H9 (cell line): ENCODE measurements at regions not wholly inside any gene's neighbourhood (a gene's known extent, or its start where the extent isn't known, plus 50 kb on each side); places are given as distances from the start of the nearest gene placed in this dataset.

Experiments used
- DNase-seq: peaks from one replicate; pipeline ENCODE4 v3.0.0-alpha.2; 2017
- H2AFZ ChIP-seq: one replicate; pipeline ENCODE4 v1.6.1; 2013; ENCODE audit warnings: mild to moderate bottlenecking, low read length, control low read depth, moderate library complexity
- H2AK5ac ChIP-seq: 2 replicates; pipeline ENCODE4 v1.6.1; 2013; ENCODE audit warnings: low read length, control low read depth, mixed read lengths; ENCODE audit not compliant: insufficient read length
- H2BK120ac ChIP-seq: one replicate; pipeline ENCODE4 v1.6.1; 2013; ENCODE audit warnings: low read depth, mild to moderate bottlenecking, low read length, control low read depth, inconsistent platforms; ENCODE audit not compliant: poor library complexity, severe bottlenecking
- H2BK12ac ChIP-seq: 2 replicates; pipeline ENCODE4 v1.6.1; 2013; ENCODE audit warnings: low read length, control low read depth, mixed read lengths, low read depth; ENCODE audit not compliant: insufficient read length
- H2BK15ac ChIP-seq: 2 replicates; pipeline ENCODE4 v1.6.1; 2013; ENCODE audit warnings: low read depth, low read length, control low read depth
- H2BK20ac ChIP-seq: one replicate; pipeline ENCODE4 v1.6.1; 2013; ENCODE audit warnings: low read depth, mild to moderate bottlenecking, low read length, control low read depth, inconsistent platforms; ENCODE audit not compliant: poor library complexity, severe bottlenecking
- H2BK5ac ChIP-seq: 2 replicates; pipeline ENCODE4 v1.6.1; 2013; ENCODE audit warnings: low read length, control low read depth, mixed read lengths; ENCODE audit not compliant: insufficient read length
- H3K14ac ChIP-seq: 2 replicates; pipeline ENCODE4 v1.6.1; 2013; ENCODE audit warnings: low read length, control low read depth; ENCODE audit not compliant: insufficient read depth
- H3K18ac ChIP-seq: 2 replicates; pipeline ENCODE4 v1.6.1; 2013; ENCODE audit warnings: low read depth, mild to moderate bottlenecking, mixed read lengths, low read length, control low read depth; ENCODE audit not compliant: insufficient read length
- H3K23ac ChIP-seq: 2 replicates; pipeline ENCODE4 v1.6.1; 2013; ENCODE audit warnings: low read length, control low read depth, mixed read lengths, low read depth; ENCODE audit not compliant: insufficient read length
- H3K23me2 ChIP-seq: 2 replicates; pipeline ENCODE4 v1.6.1; 2013; ENCODE audit warnings: low read depth, mild to moderate bottlenecking, mixed read lengths, low read length, control low read depth; ENCODE audit not compliant: insufficient read length, poor library complexity, severe bottlenecking
- H3K27ac ChIP-seq: 2 replicates; pipeline ENCODE4 v1.5.1; 2013; ENCODE audit warnings: low read length, control low read depth, mixed read lengths, low read depth; ENCODE audit not compliant: insufficient read length
- H3K27me3 ChIP-seq: 2 replicates; pipeline ENCODE4 v1.6.1; 2013; ENCODE audit warnings: low read length, control low read depth, inconsistent platforms; ENCODE audit not compliant: insufficient read depth
- H3K4ac ChIP-seq: 2 replicates; pipeline ENCODE4 v1.6.1; 2013; ENCODE audit warnings: low read depth, mild to moderate bottlenecking, control low read depth, inconsistent platforms, low read length, moderate library complexity
- H3K4me1 ChIP-seq: 2 replicates; pipeline ENCODE4 v1.6.1; 2013; ENCODE audit warnings: low read length, control low read depth, inconsistent platforms; ENCODE audit not compliant: insufficient read depth
- H3K4me2 ChIP-seq: 2 replicates; pipeline ENCODE4 v1.6.1; 2013; ENCODE audit warnings: low read length, control low read depth, mixed read lengths; ENCODE audit not compliant: insufficient read length, insufficient read depth
- H3K56ac ChIP-seq: 2 replicates; pipeline ENCODE4 v1.6.1; 2013; ENCODE audit warnings: low read depth, mild to moderate bottlenecking, mixed read lengths, low read length, control low read depth; ENCODE audit not compliant: insufficient read length
- H3K79me1 ChIP-seq: 2 replicates; pipeline ENCODE4 v1.6.1; 2013; ENCODE audit warnings: low read depth, mild to moderate bottlenecking, moderate library complexity, low read length, control low read depth, inconsistent platforms; ENCODE audit not compliant: insufficient read depth, poor library complexity, severe bottlenecking
- H3K79me2 ChIP-seq: 2 replicates; pipeline ENCODE4 v1.6.1; 2013; ENCODE audit warnings: low read length, control low read depth, inconsistent platforms; ENCODE audit not compliant: insufficient read depth
- H3K9ac ChIP-seq: 2 replicates; pipeline ENCODE4 v1.6.1; 2013; ENCODE audit warnings: low read length, control low read depth, mixed read lengths; ENCODE audit not compliant: insufficient read length; ENCODE audit errors: extremely low read depth
- H3K9me3 ChIP-seq: one replicate; pipeline ENCODE4 v1.6.1; 2013; ENCODE audit warnings: low read depth, low read length, inconsistent platforms; ENCODE audit not compliant: control insufficient read depth
- H3T11ph ChIP-seq: one replicate; pipeline ENCODE4 v1.6.1; 2013; ENCODE audit warnings: mild to moderate bottlenecking, low read length, control low read depth, inconsistent platforms
- H4K20me1 ChIP-seq: one replicate; pipeline ENCODE4 v1.6.1; 2013; ENCODE audit not compliant: control insufficient read depth, insufficient read length, insufficient read depth
- H4K5ac ChIP-seq: 2 replicates; pipeline ENCODE4 v1.6.1; 2013; ENCODE audit warnings: low read depth, mild to moderate bottlenecking, mixed read lengths, low read length, control low read depth; ENCODE audit not compliant: insufficient read length
- H4K8ac ChIP-seq: replicated peaks from 2 replicates; pipeline ENCODE4 v1.6.1; 2013; ENCODE audit warnings: low read length, control low read depth, mixed read lengths, low read depth; ENCODE audit not compliant: insufficient read length
- H4K91ac ChIP-seq: 2 replicates; pipeline ENCODE4 v1.6.1; 2013; ENCODE audit warnings: low read depth, mild to moderate bottlenecking, moderate library complexity, mixed read lengths, low read length, control low read depth; ENCODE audit not compliant: insufficient read length
- H3K27ac Mint-ChIP-seq, 3 experiments: 2 replicates in 2 of 3; 3 replicates in 1 of 3; pipeline ENCODE4 v1.8.0; 2020 to 2021; ENCODE audit warnings: mixed read lengths in 3 of 3, mild to moderate bottlenecking in 1 of 3, moderate library complexity in 1 of 3
- H3K27me3 Mint-ChIP-seq: 2 replicates; pipeline ENCODE4 v1.8.0; 2021; ENCODE audit warnings: low read depth, mild to moderate bottlenecking, moderate library complexity, mixed read lengths
- H3K36me3 Mint-ChIP-seq, 3 experiments: 2 replicates in 2 of 3; 3 replicates in 1 of 3; pipeline ENCODE4 v1.8.0; 2020 to 2021; ENCODE audit warnings: low read depth in 3 of 3, mixed read lengths in 3 of 3; ENCODE audit not compliant: insufficient read depth in 1 of 3
- H3K4me1 Mint-ChIP-seq, 2 experiments: 2 replicates each; pipeline ENCODE4 v1.8.0; 2020; ENCODE audit warnings: mixed read lengths in 2 of 2
- H3K4me3 Mint-ChIP-seq, 2 experiments: 2 replicates in 1 of 2; 3 replicates in 1 of 2; pipeline ENCODE4 v1.8.0; 2020 to 2021; ENCODE audit warnings: mild to moderate bottlenecking in 2 of 2, mixed read lengths in 2 of 2, moderate library complexity in 1 of 2
- H3K9me3 Mint-ChIP-seq, 2 experiments: 2 replicates in 1 of 2; 3 replicates in 1 of 2; pipeline ENCODE4 v1.8.0; 2020; ENCODE audit warnings: mild to moderate bottlenecking in 2 of 2, mixed read lengths in 2 of 2, moderate library complexity in 1 of 2
- CTCF ChIP-seq: fragments of 200-600 bp; sonication (generic); conservative IDR thresholded peaks from 3 replicates; pipeline ENCODE4 v1.8.0; 2021; ENCODE audit warnings: antibody characterized with exemption, mild to moderate bottlenecking
- WGBS: extraction: QIAGEN DNeasy Blood & Tissue Kit; methylation state at CpG from one replicate; pipeline ENCODE4 v1.1.7; 2013; ENCODE audit warnings: missing lambda C conversion rate, low lambda C conversion rate, mixed read lengths; ENCODE audit not compliant: insufficient read length; ENCODE audit errors: extremely low coverage; 5-methylcytosine and 5-hydroxymethylcytosine counted together

- H3T11ph ChIP-seq, result no peak overlapping the region
These were observed 183.9 kb upstream of the MCHR2 start for GRCh38 chr6:100177956-100178355.

More at GRCh38 chr6:100177956-100178355, 183.9 kb upstream of the MCHR2 start:
- no peak overlapping the region for H3K23ac ChIP-seq
- H2BK12ac ChIP-seq, result no peak overlapping the region
- H3K23me2 ChIP-seq, result no peaks in the 10 kb centered on the region
- H2BK20ac ChIP-seq, result no peak overlapping the region
- Mint-ChIP-seq H3K27me3 (no peaks in the 10 kb centered on the region), H3K4me3 (no peak overlapping the region), H3K4me1 (peaks cover 18 to 20% of the 10 kb centered on the region in 2 experiments), H3K27ac (peak overlapping the region in 1 of 3 experiments; percentile 27; a peak in 1 of 7 replicates), H3K36me3 (no peaks in the 10 kb centered on the region), H3K9me3 (no peaks in the 10 kb centered on the region)
- no peak overlapping the region for H4K8ac ChIP-seq
- H3K79me1 ChIP-seq, result no peaks in the 10 kb centered on the region
- no peak overlapping the region for H3K18ac ChIP-seq
- H3K4me2 ChIP-seq, result no peak overlapping the region
- H2BK15ac ChIP-seq, result no peak overlapping the region
- no peak overlapping the region for H2BK120ac ChIP-seq
- H4K91ac ChIP-seq, result no peak overlapping the region
- H2AFZ ChIP-seq, result no peak overlapping the region
- H2BK5ac ChIP-seq, result no peak overlapping the region
- no peak overlapping the region for H3K4ac ChIP-seq
- H3K4me1 ChIP-seq, result peaks cover 4% of the 10 kb centered on the region; the same call in 1 of the 2 replicates
- no peak overlapping the region for H3K14ac ChIP-seq
- no peak overlapping the region for H3K56ac ChIP-seq
- no peak for DNase-seq
- H3K79me2 ChIP-seq, result no peaks in the 10 kb centered on the region
- H3K27me3 ChIP-seq, result no peaks in the 10 kb centered on the region
- no peak overlapping the region for H4K5ac ChIP-seq
- H4K20me1 ChIP-seq, result no peaks in the 10 kb centered on the region
- H2AK5ac ChIP-seq, result no peak overlapping the region
- no peaks in the 10 kb centered on the region for H3K9me3 ChIP-seq
- no peak overlapping the region for H3K9ac ChIP-seq
- no peak overlapping the region for H3K27ac ChIP-seq
- TF ChIP-seq CTCF, result no peak
- WGBS, result no CpG with 5 or more reads among the region's 1 CpG
